Kidney epithelial cell (primary cell): ENCODE measurements at regions not wholly inside any gene's neighbourhood (a gene's known extent, or its start where the extent isn't known, plus 50 kb on each side); places are given as distances from the start of the nearest gene placed in this dataset.

ENCODE experiments used
- DNase-seq: peaks from one replicate; pipeline ENCODE4 v3.0.0-alpha.2; 2010; ENCODE audit warnings: low read depth
- H3K27me3 ChIP-seq: 2 replicates; pipeline ENCODE4 v1.6.0; 2011; ENCODE audit warnings: low read length; ENCODE audit not compliant: control insufficient read depth, insufficient read depth
- H3K36me3 ChIP-seq: 2 replicates; pipeline ENCODE4 v1.5.1; 2011; ENCODE audit warnings: low read length; ENCODE audit not compliant: control insufficient read depth, insufficient read depth
- H3K4me3 ChIP-seq: 2 replicates; pipeline ENCODE4 v1.5.1; 2011; ENCODE audit warnings: low read depth, mild to moderate bottlenecking, control low read depth, low read length
- CTCF ChIP-seq: IDR thresholded peaks from 2 replicates; pipeline ENCODE4 v1.5.1; 2011; ENCODE audit warnings: mild to moderate bottlenecking, moderate library complexity, low read length, control low read depth, inconsistent platforms; ENCODE audit not compliant: insufficient read depth, poor library complexity, severe bottlenecking

GRCh38 chr9:92171281-92171680, 56.1 kb upstream of the SPTLC1 start:
- DNase-seq = no peak
- Histone ChIP-seq H3K27me3 (peaks cover 7% of the 10 kb centered on the region), H3K36me3 (no peaks in the 10 kb centered on the region), H3K4me3 (no peak overlapping the region)
- no peak for TF ChIP-seq CTCF

DNA sequence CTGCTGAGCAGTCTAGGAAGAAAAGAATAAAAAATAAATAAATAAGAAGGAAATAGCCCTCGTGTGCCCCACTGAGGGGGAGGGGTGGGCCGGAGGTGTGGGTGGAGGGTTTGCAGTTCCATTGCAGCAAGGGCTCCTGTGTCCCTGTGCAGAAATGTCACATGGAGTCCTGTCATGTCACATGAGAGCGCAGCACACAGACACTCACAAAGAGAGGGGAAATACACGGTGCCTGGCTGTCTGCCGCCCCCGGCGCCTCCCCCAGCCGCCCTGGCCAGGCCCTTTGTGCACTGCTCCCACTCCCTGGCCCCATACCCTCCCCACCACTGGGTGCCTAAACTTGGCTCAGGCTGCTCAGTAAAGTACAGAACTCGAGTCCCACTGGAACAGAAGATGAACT, 55.6 kb upstream of the SPTLC1 start:
- Histone ChIP-seq H3K27me3 (peaks cover 7% of the 10 kb centered on the region), H3K36me3 (no peaks in the 10 kb centered on the region), H3K4me3 (no peak overlapping the region)
- DNase-seq = no peak
- TF ChIP-seq CTCF = no peak

GRCh38 chr9:92165484-92165883, 50.3 kb upstream of the SPTLC1 start:
- Histone ChIP-seq H3K27me3 (peaks cover 2% of the 10 kb centered on the region), H3K4me3 (no peak overlapping the region), H3K36me3 (no peaks in the 10 kb centered on the region)
- no peak for TF ChIP-seq CTCF
- DNase-seq = no peak
